ENCODE measurements at regions not wholly inside any gene's neighbourhood (a gene's known extent, or its start where the extent isn't known, plus 50 kb on each side); places are given as distances from the start of the nearest gene placed in this dataset.

GRCh38 chr4:166602068-166602467, 632.2 kb downstream of the SPOCK3 start:
- no peaks in the 10 kb centered on the region for H3K36me3 ChIP-seq (ENCODE audit: control insufficient read depth, low read length)
- H3K9me2 ChIP-seq (replicated peaks; ENCODE audit: control insufficient read depth, low read length): no peaks in the 10 kb centered on the region
- H4K20me1 ChIP-seq (ENCODE audit: control insufficient read depth, insufficient read depth, low read depth, low read length): no peaks in the 10 kb centered on the region
- H3K4me1 ChIP-seq (ENCODE audit: control insufficient read depth, low read length): no peaks in the 10 kb centered on the region
- H3K79me2 ChIP-seq (ENCODE audit: control insufficient read depth, low read length): no peaks in the 10 kb centered on the region
- H3K4me2 ChIP-seq (ENCODE audit: low read length): no peak overlapping the region
- no peaks in the 10 kb centered on the region for H3F3A ChIP-seq (ENCODE audit: control insufficient read depth, insufficient read depth)
- H3K4me3 ChIP-seq (ENCODE audit: low read length): no peak overlapping the region
- no peak for TF ChIP-seq CTCF (IDR thresholded peaks at IDR 0.05; ENCODE audit: low read depth, low read length, poor library complexity, severe bottlenecking)
- no peak for TF ChIP-seq EZH2phosphoT487 (IDR thresholded peaks at IDR 0.05; ENCODE audit: borderline replicate concordance, low read length)
- H3K9me3 ChIP-seq (ENCODE audit: control insufficient read depth, insufficient read depth, low read length): 0 out of 2 replicates have a peak, but pooled peaks cover 4% of the 10 kb centered on the region
- no peak overlapping the region for H3K27ac ChIP-seq (ENCODE audit: low read depth, low read length)
- no peaks in the 10 kb centered on the region for H3K27me3 ChIP-seq (ENCODE audit: control insufficient read depth, low read length)

GRCh38 chr4:166622425-166622977, 611.8 kb downstream of the SPOCK3 start:
- no peak overlapping the region for H3K27ac ChIP-seq (ENCODE audit: low read depth, low read length)
- no peaks in the 10 kb centered on the region for H3K36me3 ChIP-seq (ENCODE audit: control insufficient read depth, low read length)
- no peaks in the 10 kb centered on the region for H3K9me3 ChIP-seq (ENCODE audit: control insufficient read depth, insufficient read depth, low read length)
- no peaks in the 10 kb centered on the region for H3K9me2 ChIP-seq (replicated peaks; ENCODE audit: control insufficient read depth, low read length)
- no peak overlapping the region for H3K4me2 ChIP-seq (ENCODE audit: low read length)
- H4K20me1 ChIP-seq (ENCODE audit: control insufficient read depth, insufficient read depth, low read depth, low read length): no peaks in the 10 kb centered on the region
- H3F3A ChIP-seq (ENCODE audit: control insufficient read depth, insufficient read depth): no peaks in the 10 kb centered on the region
- no peaks in the 10 kb centered on the region for H3K79me2 ChIP-seq (ENCODE audit: control insufficient read depth, low read length)
- TF ChIP-seq CTCF (IDR thresholded peaks at IDR 0.05; ENCODE audit: low read depth, low read length, poor library complexity, severe bottlenecking) (no peak), EZH2phosphoT487 (IDR thresholded peaks at IDR 0.05; ENCODE audit: borderline replicate concordance, low read length) (no peak)
- no peaks in the 10 kb centered on the region for H3K27me3 ChIP-seq (ENCODE audit: control insufficient read depth, low read length)
- no peak overlapping the region for H3K4me3 ChIP-seq (ENCODE audit: low read length)
- no peaks in the 10 kb centered on the region for H3K4me1 ChIP-seq (ENCODE audit: control insufficient read depth, low read length)

- no peaks in the 10 kb centered on the region for H3K9me2 ChIP-seq (replicated peaks; ENCODE audit: control insufficient read depth, low read length)
- H3K4me2 ChIP-seq (ENCODE audit: low read length): no peak overlapping the region
- H3K79me2 ChIP-seq (ENCODE audit: control insufficient read depth, low read length): no peaks in the 10 kb centered on the region
- no peak overlapping the region for H3K27ac ChIP-seq (ENCODE audit: low read depth, low read length)
- H4K20me1 ChIP-seq (ENCODE audit: control insufficient read depth, insufficient read depth, low read depth, low read length): no peaks in the 10 kb centered on the region
- H3K4me3 ChIP-seq (ENCODE audit: low read length): no peak overlapping the region
- H3K9me3 ChIP-seq (ENCODE audit: control insufficient read depth, insufficient read depth, low read length): no peaks in the 10 kb centered on the region
- H3K4me1 ChIP-seq (ENCODE audit: control insufficient read depth, low read length): no peaks in the 10 kb centered on the region
- no peaks in the 10 kb centered on the region for H3K36me3 ChIP-seq (ENCODE audit: control insufficient read depth, low read length)
- no peaks in the 10 kb centered on the region for H3F3A ChIP-seq (ENCODE audit: control insufficient read depth, insufficient read depth)
- TF ChIP-seq CTCF (IDR thresholded peaks at IDR 0.05; ENCODE audit: low read depth, low read length, poor library complexity, severe bottlenecking) (no peak), EZH2phosphoT487 (IDR thresholded peaks at IDR 0.05; ENCODE audit: borderline replicate concordance, low read length) (no peak)
- H3K27me3 ChIP-seq (ENCODE audit: control insufficient read depth, low read length): no peaks in the 10 kb centered on the region
These were observed 609.2 kb downstream of the SPOCK3 start for GRCh38 chr4:166625018-166625637.
